Parathyroid adenoma (tissue), 2 donors: ENCODE measurements at regions not wholly inside any gene's neighbourhood (a gene's known extent, or its start where the extent isn't known, plus 50 kb on each side); places are given as distances from the start of the nearest gene placed in this dataset.
A peak's percentile ranks its signal among the peaks of the same experiment; 100 is the strongest.

Experiments used
- H2AFZ ChIP-seq: fragments of 300-600 bp; sonication (generic); one replicate; pipeline ENCODE4 v1.7.0; 2017; ENCODE audit warnings: antibody characterized with exemption, mild to moderate bottlenecking
- H3K27ac ChIP-seq: fragments of 300-600 bp; sonication (generic); one replicate; pipeline ENCODE4 v1.7.0; 2017
- H3K27me3 ChIP-seq: fragments of 300-600 bp; sonication (generic); one replicate; pipeline ENCODE4 v1.7.0; 2017; ENCODE audit warnings: low read length; ENCODE audit not compliant: control insufficient read depth, insufficient read depth
- H3K36me3 ChIP-seq: fragments of 300-600 bp; sonication (generic); one replicate; pipeline ENCODE4 v1.7.0; 2017; ENCODE audit warnings: low read length; ENCODE audit not compliant: control insufficient read depth, insufficient read depth
- H3K4me1 ChIP-seq: fragments of 300-600 bp; sonication (generic); one replicate; pipeline ENCODE4 v1.7.0; 2017; ENCODE audit warnings: control low read depth
- H3K4me2 ChIP-seq: fragments of 300-600 bp; sonication (generic); one replicate; pipeline ENCODE4 v1.7.0; 2017; ENCODE audit warnings: low read length
- H3K4me3 ChIP-seq: fragments of 300-600 bp; sonication (generic); one replicate; pipeline ENCODE4 v1.7.0; 2017; ENCODE audit warnings: low read depth, low read length
- H3K79me2 ChIP-seq: fragments of 300-600 bp; sonication (generic); one replicate; pipeline ENCODE4 v1.7.0; 2017; ENCODE audit warnings: control low read depth
- H3K9ac ChIP-seq: fragments of 300-600 bp; sonication (generic); one replicate; pipeline ENCODE4 v1.7.0; 2017; ENCODE audit warnings: mild to moderate bottlenecking
- H3K9me3 ChIP-seq: fragments of 300-600 bp; sonication (generic); one replicate; pipeline ENCODE4 v1.7.0; 2017; ENCODE audit warnings: low read length; ENCODE audit not compliant: control insufficient read depth
- TF ChIP-seq, protein P1 (sequence below): fragments of 300-600 bp; sonication (generic); IDR thresholded peaks from one replicate; pipeline ENCODE4 v1.7.0; 2017; ENCODE audit warnings: antibody characterized with exemption, mild to moderate bottlenecking
- donor health status: primary hyperparathyroidism.

DNA sequence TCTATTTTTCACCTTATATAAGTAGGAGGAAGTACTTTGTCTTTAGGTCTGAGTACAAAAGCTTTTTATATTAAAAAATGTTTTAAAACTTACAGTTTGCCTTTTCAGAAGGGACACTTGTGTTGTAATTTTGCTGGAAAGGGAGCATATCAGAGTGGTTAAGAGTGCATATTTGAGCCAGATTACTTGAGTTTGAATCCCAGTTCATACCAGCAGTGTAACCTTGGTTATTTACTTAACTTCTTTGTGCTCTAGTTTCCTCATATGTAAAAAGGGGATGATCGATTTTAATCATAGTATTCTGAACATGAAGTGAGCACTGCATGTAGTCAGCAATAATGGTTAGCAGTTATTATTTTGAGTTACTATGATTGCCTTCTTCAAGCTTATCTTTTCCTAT, 78.3 kb upstream of the SLC4A4 start:
- H2AFZ ChIP-seq = no peak overlapping the region
- no peaks in the 10 kb centered on the region for H3K79me2 ChIP-seq
- no peaks in the 10 kb centered on the region for H3K9me3 ChIP-seq
- TF ChIP-seq, protein P1, sequence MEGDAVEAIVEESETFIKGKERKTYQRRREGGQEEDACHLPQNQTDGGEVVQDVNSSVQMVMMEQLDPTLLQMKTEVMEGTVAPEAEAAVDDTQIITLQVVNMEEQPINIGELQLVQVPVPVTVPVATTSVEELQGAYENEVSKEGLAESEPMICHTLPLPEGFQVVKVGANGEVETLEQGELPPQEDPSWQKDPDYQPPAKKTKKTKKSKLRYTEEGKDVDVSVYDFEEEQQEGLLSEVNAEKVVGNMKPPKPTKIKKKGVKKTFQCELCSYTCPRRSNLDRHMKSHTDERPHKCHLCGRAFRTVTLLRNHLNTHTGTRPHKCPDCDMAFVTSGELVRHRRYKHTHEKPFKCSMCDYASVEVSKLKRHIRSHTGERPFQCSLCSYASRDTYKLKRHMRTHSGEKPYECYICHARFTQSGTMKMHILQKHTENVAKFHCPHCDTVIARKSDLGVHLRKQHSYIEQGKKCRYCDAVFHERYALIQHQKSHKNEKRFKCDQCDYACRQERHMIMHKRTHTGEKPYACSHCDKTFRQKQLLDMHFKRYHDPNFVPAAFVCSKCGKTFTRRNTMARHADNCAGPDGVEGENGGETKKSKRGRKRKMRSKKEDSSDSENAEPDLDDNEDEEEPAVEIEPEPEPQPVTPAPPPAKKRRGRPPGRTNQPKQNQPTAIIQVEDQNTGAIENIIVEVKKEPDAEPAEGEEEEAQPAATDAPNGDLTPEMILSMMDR = no peak
- H3K4me2 ChIP-seq = no peak overlapping the region
- no peaks in the 10 kb centered on the region for H3K27me3 ChIP-seq
- no peaks in the 10 kb centered on the region for H3K36me3 ChIP-seq
- peaks cover 13% of the 10 kb centered on the region for H3K4me1 ChIP-seq
- no peak overlapping the region for H3K4me3 ChIP-seq
- no peak overlapping the region for H3K9ac ChIP-seq
- H3K27ac ChIP-seq = peak overlapping the region; percentile 35

DNA sequence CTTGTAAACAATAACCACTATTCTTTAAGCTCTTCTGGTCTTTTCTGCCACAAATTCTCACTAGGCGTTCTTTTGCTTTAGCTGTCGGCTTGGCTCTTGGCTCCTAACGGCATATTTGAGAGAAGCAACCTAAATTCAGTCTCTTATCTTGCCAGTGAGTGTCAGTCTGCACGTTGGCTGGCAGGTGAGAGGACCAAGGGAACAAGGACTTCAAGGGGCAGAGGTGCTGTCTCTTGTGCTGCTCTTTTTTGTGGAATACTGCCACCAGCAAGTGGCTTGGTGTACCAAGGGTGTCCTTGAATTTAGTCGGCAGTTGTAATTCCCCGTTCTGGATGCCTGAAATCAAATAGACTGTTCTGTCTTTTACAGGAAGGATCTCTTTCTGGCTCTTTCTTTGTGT, 77.8 kb upstream of the SLC4A4 start:
- no peaks in the 10 kb centered on the region for H3K79me2 ChIP-seq
- no peaks in the 10 kb centered on the region for H3K27me3 ChIP-seq
- H3K4me2 ChIP-seq = no peak overlapping the region
- H3K27ac ChIP-seq = peak overlapping the region; percentile 35
- no peak overlapping the region for H3K9ac ChIP-seq
- peaks cover 13% of the 10 kb centered on the region for H3K4me1 ChIP-seq
- TF ChIP-seq, protein P1 = no peak
- no peak overlapping the region for H2AFZ ChIP-seq
- H3K9me3 ChIP-seq = no peaks in the 10 kb centered on the region
- H3K4me3 ChIP-seq = no peak overlapping the region
- no peaks in the 10 kb centered on the region for H3K36me3 ChIP-seq

DNA sequence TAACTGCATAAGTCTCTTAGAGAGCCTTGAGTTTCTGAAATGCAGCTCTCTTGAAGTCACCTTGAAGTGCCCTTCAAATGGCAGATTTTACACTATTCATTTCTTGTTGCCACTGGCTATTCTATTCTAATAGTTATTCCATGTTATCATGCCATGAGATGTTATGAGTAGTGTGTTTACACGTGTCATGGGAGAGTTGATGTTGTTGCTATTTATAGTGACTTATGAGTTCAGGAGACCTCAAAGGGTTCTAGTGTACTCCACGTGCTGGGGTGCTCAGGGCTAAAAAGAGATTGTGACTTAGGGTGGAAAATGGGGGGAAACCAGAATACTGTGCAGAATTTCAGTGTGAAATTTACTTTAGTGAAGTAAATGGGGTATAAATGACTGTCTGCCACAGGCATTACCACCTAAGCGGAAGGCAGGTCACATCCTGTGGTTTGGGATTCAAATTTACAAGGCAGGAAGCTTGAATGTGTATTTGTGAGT, 77.1 kb upstream of the SLC4A4 start:
- Histone ChIP-seq H3K27me3 (no peaks in the 10 kb centered on the region), H3K4me3 (no peak overlapping the region), H2AFZ (no peak overlapping the region), H3K4me2 (no peak overlapping the region), H3K9me3 (no peaks in the 10 kb centered on the region), H3K9ac (no peak overlapping the region), H3K36me3 (no peaks in the 10 kb centered on the region), H3K79me2 (no peaks in the 10 kb centered on the region), H3K4me1 (peaks cover 17% of the 10 kb centered on the region), H3K27ac (no peak overlapping the region)
- TF ChIP-seq, protein P1 = no peak

DNA sequence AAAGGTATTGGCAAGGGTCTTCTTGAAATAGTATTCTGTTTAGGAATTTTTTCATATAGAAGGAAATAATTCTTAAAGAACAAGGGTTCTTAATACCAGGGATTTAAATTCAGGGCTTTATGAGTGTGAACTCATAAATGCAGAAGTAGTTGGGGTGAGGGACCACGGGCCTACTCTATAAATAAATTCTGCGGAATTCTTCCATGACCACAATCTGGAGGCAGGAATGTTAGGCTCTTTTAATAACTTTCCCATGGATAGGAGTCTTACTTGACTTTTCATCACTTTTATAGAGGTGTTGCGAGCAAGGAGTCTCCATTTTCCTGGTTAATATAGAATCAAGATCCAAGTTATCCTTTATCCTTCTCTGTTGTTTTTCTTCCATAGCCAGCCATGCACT, 76.7 kb upstream of the SLC4A4 start:
- Histone ChIP-seq H3K79me2 (no peaks in the 10 kb centered on the region), H3K36me3 (no peaks in the 10 kb centered on the region), H3K4me2 (no peak overlapping the region), H3K9ac (no peak overlapping the region), H3K4me3 (no peak overlapping the region), H3K4me1 (peaks cover 19% of the 10 kb centered on the region), H3K27me3 (no peaks in the 10 kb centered on the region), H3K27ac (no peak overlapping the region), H3K9me3 (no peaks in the 10 kb centered on the region), H2AFZ (no peak overlapping the region)
- TF ChIP-seq, protein P1 = no peak

DNA sequence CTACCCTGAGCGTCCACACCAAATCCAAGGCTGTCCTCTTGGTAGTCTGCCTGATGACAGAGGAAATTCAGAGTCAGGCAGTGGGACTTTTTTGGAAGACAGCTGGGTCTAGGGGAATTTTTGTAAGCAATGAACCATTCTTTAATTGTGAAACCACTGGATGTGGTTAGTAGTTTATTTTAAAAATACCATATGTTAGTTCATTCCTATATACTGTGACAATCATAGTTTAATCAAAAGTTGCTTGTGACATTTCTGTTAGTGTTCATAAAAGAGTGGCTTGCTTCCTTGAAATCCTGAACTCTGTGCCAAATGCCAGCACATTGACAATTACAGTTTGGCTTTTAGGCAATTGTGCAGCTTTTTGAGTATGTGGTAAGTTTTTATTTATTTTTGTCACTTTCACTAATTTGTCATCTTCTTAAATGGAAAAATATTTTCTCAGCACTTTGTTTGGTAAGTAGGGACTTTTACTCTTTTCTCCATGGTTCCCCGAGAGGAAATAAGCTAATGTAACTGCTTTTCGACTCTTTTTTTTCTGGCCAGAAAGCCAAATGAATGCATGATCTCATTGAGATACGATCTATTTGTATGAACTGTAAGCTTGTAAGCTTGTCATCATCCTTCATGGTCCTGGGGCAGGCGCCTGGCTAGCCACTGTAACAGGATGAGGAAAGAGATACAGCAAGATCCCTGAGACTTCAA, 72.6 kb upstream of the SLC4A4 start:
- Histone ChIP-seq H3K79me2 (peaks cover 2% of the 10 kb centered on the region), H3K9ac (no peak overlapping the region), H3K4me1 (peaks cover 15% of the 10 kb centered on the region), H3K27me3 (no peaks in the 10 kb centered on the region), H3K4me3 (no peak overlapping the region), H3K9me3 (no peaks in the 10 kb centered on the region), H2AFZ (no peak overlapping the region), H3K4me2 (no peak overlapping the region), H3K36me3 (no peaks in the 10 kb centered on the region), H3K27ac (no peak overlapping the region)
- TF ChIP-seq, protein P1 = no peak
